IMR-90 (cell line): ENCODE measurements at regions not wholly inside any gene's neighbourhood (a gene's known extent, or its start where the extent isn't known, plus 50 kb on each side); places are given as distances from the start of the nearest gene placed in this dataset.

Experiments used
- ATAC-seq: fragments of 200-7000 bp; cut with Tn5 transposase; 2 replicates; pipeline ENCODE4 v1.9.1; 2020; ENCODE audit warnings: low read depth, mild to moderate bottlenecking, moderate library complexity
- BruUV-seq: library from RNA; stranded (reverse); fragments of 400-500 nt; replicated peaks from 2 replicates; lab custom pipeline; 2021; lab: Mats Ljungman, UMichigan
- CTCF ChIA-PET: fragments of 300-600 bp; formaldehyde crosslinking; extraction: SDS; loops from one replicate; lab custom pipeline; 2021; ENCODE audit warnings: antibody characterized with exemption; lab: Yijun Ruan, JAX
- POLR2A ChIA-PET: fragments of 300-600 bp; sonication (Branson Sonifier 250); formaldehyde crosslinking; loops from one replicate; lab custom pipeline; 2022; ENCODE audit warnings: antibody characterized with exemption; ENCODE audit not compliant: unreplicated experiment; lab: Charles Lee
- DNase-seq: peaks from one replicate; pipeline ENCODE4 v3.0.0; 2013
- H2AFZ ChIP-seq: replicated peaks from 2 replicates; pipeline ENCODE3; 2013; ENCODE audit warnings: low read length, mild to moderate bottlenecking; ENCODE audit not compliant: poor library complexity
- H2AK5ac ChIP-seq: 2 replicates; pipeline ENCODE4 v1.6.1; 2013; ENCODE audit warnings: low read depth, low read length, inconsistent platforms
- H2AK9ac ChIP-seq: replicated peaks from 2 replicates; pipeline ENCODE3; 2013; ENCODE audit warnings: mild to moderate bottlenecking, low read depth, low read length, moderate library complexity; ENCODE audit not compliant: poor library complexity
- H2BK120ac ChIP-seq: 2 replicates; pipeline ENCODE4 v1.6.1; 2013; ENCODE audit warnings: low read depth, low read length, inconsistent platforms
- H2BK15ac ChIP-seq: 3 replicates; pipeline ENCODE4 v1.6.1; 2013; ENCODE audit warnings: low read depth, low read length, inconsistent platforms
- H2BK20ac ChIP-seq: 2 replicates; pipeline ENCODE4 v1.6.1; 2013; ENCODE audit warnings: low read depth, mild to moderate bottlenecking, inconsistent platforms, low read length, moderate library complexity
- H2BK5ac ChIP-seq: 2 replicates; pipeline ENCODE4 v1.6.1; 2013; ENCODE audit warnings: mild to moderate bottlenecking, low read depth, low read length, inconsistent platforms; ENCODE audit not compliant: poor library complexity, severe bottlenecking
- H3K14ac ChIP-seq: replicated peaks from 2 replicates; pipeline ENCODE4 v1.6.1; 2013; ENCODE audit warnings: low read depth, low read length, inconsistent platforms
- H3K18ac ChIP-seq: 2 replicates; pipeline ENCODE4 v1.6.1; 2013; ENCODE audit warnings: low read depth, low read length, control low read depth
- H3K23ac ChIP-seq: 2 replicates; pipeline ENCODE4 v1.6.1; 2013; ENCODE audit warnings: low read depth, low read length, inconsistent platforms
- H3K27ac ChIP-seq: 2 replicates; pipeline ENCODE4 v1.5.1; 2013; ENCODE audit warnings: mild to moderate bottlenecking, control low read depth, low read length; ENCODE audit not compliant: insufficient read depth
- H3K27me3 ChIP-seq: 2 replicates; pipeline ENCODE4 v1.6.1; 2013; ENCODE audit warnings: low read length; ENCODE audit not compliant: control insufficient read depth, insufficient read depth
- H3K36me3 ChIP-seq: 2 replicates; pipeline ENCODE4 v1.6.1; 2013; ENCODE audit warnings: low read length, mixed read lengths; ENCODE audit not compliant: control insufficient read depth, insufficient read depth
- H3K4ac ChIP-seq: 2 replicates; pipeline ENCODE4 v1.6.1; 2013; ENCODE audit warnings: low read depth, low read length, inconsistent platforms
- H3K4me1 ChIP-seq: 2 replicates; pipeline ENCODE4 v1.6.1; 2013; ENCODE audit warnings: low read length, mixed read lengths; ENCODE audit not compliant: control insufficient read depth, insufficient read depth
- H3K4me2 ChIP-seq: 2 replicates; pipeline ENCODE4 v1.6.1; 2013; ENCODE audit warnings: low read depth, mild to moderate bottlenecking, control low read depth, low read length, moderate library complexity
- H3K4me3 ChIP-seq: 2 replicates; pipeline ENCODE4 v1.5.1; 2013; ENCODE audit warnings: low read depth, mild to moderate bottlenecking, control low read depth, low read length, moderate library complexity; ENCODE audit not compliant: insufficient read depth
- H3K56ac ChIP-seq: 2 replicates; pipeline ENCODE4 v1.6.1; 2013; ENCODE audit warnings: low read length, inconsistent platforms; ENCODE audit not compliant: insufficient read depth; ENCODE audit errors: extremely low read depth
- H3K79me1 ChIP-seq, 2 experiments: 2 replicates each; pipeline ENCODE4 v1.6.1; 2013; ENCODE audit warnings: low read length in 2 of 2, inconsistent platforms in 1 of 2, low read depth in 1 of 2
- H3K9ac ChIP-seq: 2 replicates; pipeline ENCODE4 v1.6.1; 2013; ENCODE audit warnings: low read depth, low read length, control low read depth
- H3K9me1 ChIP-seq: 2 replicates; pipeline ENCODE4 v1.6.1; 2013; ENCODE audit warnings: low read length, inconsistent platforms; ENCODE audit not compliant: insufficient read depth
- H3K9me3 ChIP-seq: 2 replicates; pipeline ENCODE4 v1.6.1; 2013; ENCODE audit warnings: low read length; ENCODE audit not compliant: control insufficient read depth, insufficient read depth
- H4K20me1 ChIP-seq: 2 replicates; pipeline ENCODE4 v1.6.1; 2013; ENCODE audit warnings: low read length, inconsistent platforms; ENCODE audit not compliant: insufficient read depth
- H4K5ac ChIP-seq: 2 replicates; pipeline ENCODE4 v1.6.1; 2013; ENCODE audit warnings: mild to moderate bottlenecking, low read depth, low read length, control low read depth
- H4K8ac ChIP-seq, 2 experiments: 2 replicates each; pipeline ENCODE4 v1.6.1; 2013; ENCODE audit warnings: low read depth in 2 of 2, low read length in 2 of 2, control low read depth in 1 of 2, inconsistent platforms in 1 of 2
- H4K91ac ChIP-seq: 2 replicates; pipeline ENCODE4 v1.6.1; 2013; ENCODE audit warnings: low read depth, low read length, inconsistent platforms; ENCODE audit not compliant: insufficient read depth
- BHLHE40 ChIP-seq: fragments of 150-350 bp; IDR thresholded peaks from 2 replicates; pipeline ENCODE4 v1.6.1; 2016; ENCODE audit warnings: mild to moderate bottlenecking, low read depth, low read length
- NFE2L2 ChIP-seq: fragments of 150-350 bp; IDR thresholded peaks from 2 replicates; pipeline ENCODE4 v1.6.1; 2016; ENCODE audit warnings: low read depth, mild to moderate bottlenecking, low read length
- WGBS, 2 experiments: methylation state at CpG; one replicate each; pipeline versions ENCODE4 v1.1.5 to v1.1.7; 2013; ENCODE audit warnings: missing lambda C conversion rate in 2 of 2; ENCODE audit not compliant: insufficient read length in 1 of 2; ENCODE audit errors: extremely low coverage in 2 of 2; 5-methylcytosine and 5-hydroxymethylcytosine counted together
- dilution Hi-C: fragments of 300-500 bp; cut with HindIII; formaldehyde crosslinking; loops from one replicate; pipeline ENCODE4 v1.14.3; 2018; ENCODE audit warnings: low sequenced_read_pairs; ENCODE audit not compliant: unreplicated experiment
- in situ Hi-C: fragments of 300-500 bp; cut with MboI; formaldehyde crosslinking; loops from 3 replicates; pipeline ENCODE4 v1.14.3; 2019; ENCODE audit warnings: low sequenced_read_pairs, inconsistent platforms, mixed read lengths
- intact Hi-C: fragments of 100-400 bp; cut with micrococcal nuclease; formaldehyde crosslinking; loops from 2 replicates; pipeline ENCODE4 v1.10.0; 2022

GRCh38 chr2:603869-604268 lies 73.3 kb downstream of the TMEM18 start:
- no peak overlapping the region for H3K27ac ChIP-seq
- H2BK5ac ChIP-seq, result no peak overlapping the region
- no peak overlapping the region for H3K4me3 ChIP-seq
- H4K91ac ChIP-seq, result no peak overlapping the region
- H3K4me2 ChIP-seq, result no peak overlapping the region
- no CpG with 5 or more reads among the region's 8 CpGs for WGBS, 2 experiments
- DNase-seq (no peak), ATAC-seq (no peak)
- H4K8ac ChIP-seq, result no peak overlapping the region
- dilution Hi-C loops (no loop called here), intact Hi-C loops (no loop called here), in situ Hi-C loops (no loop called here)
- no peaks in the 10 kb centered on the region for H3K9me1 ChIP-seq
- no peak overlapping the region for H2BK15ac ChIP-seq
- H3K18ac ChIP-seq, result no peak overlapping the region
- no peak overlapping the region for H3K56ac ChIP-seq
- no peak overlapping the region for H2BK20ac ChIP-seq
- no peak overlapping the region for H3K4ac ChIP-seq
- H4K5ac ChIP-seq, result no peak overlapping the region
- no peaks in the 10 kb centered on the region for H3K79me1 ChIP-seq
- no peak overlapping the region for H2AK5ac ChIP-seq
- no peak overlapping the region for H3K9ac ChIP-seq
- peaks cover 39% of the 10 kb centered on the region for H3K9me3 ChIP-seq
- TF ChIP-seq BHLHE40 (no peak), NFE2L2 (no peak)
- POLR2A ChIA-PET, result no interaction called here
- H2AK9ac ChIP-seq, result no peak overlapping the region
- H4K20me1 ChIP-seq, result no peaks in the 10 kb centered on the region
- no peak overlapping the region for H2BK120ac ChIP-seq
- H3K27me3 ChIP-seq, result no peaks in the 10 kb centered on the region
- no peak overlapping the region for H3K23ac ChIP-seq
- no peaks in the 10 kb centered on the region for H3K4me1 ChIP-seq
- H3K36me3 ChIP-seq, result no peaks in the 10 kb centered on the region
- H3K14ac ChIP-seq, result no peak overlapping the region
- CTCF ChIA-PET, result no interaction called here
- peak overlapping the region; percentile 23 for H2AFZ ChIP-seq
- no TSS peak for BruUV-seq
